Renal pelvis (tissue), 1 donor: ENCODE measurements at regions not wholly inside any gene's neighbourhood (a gene's known extent, or its start where the extent isn't known, plus 50 kb on each side); places are given as distances from the start of the nearest gene placed in this dataset.
"Not testable (repeated sequence)": the region's sequence is repeated elsewhere in the genome, so short reads cannot be mapped to it uniquely, and the experiment has no call there.

ENCODE experiments used
- DNase-seq: peaks from one replicate; pipeline ENCODE4 v3.0.0-alpha.2; 2013

DNA sequence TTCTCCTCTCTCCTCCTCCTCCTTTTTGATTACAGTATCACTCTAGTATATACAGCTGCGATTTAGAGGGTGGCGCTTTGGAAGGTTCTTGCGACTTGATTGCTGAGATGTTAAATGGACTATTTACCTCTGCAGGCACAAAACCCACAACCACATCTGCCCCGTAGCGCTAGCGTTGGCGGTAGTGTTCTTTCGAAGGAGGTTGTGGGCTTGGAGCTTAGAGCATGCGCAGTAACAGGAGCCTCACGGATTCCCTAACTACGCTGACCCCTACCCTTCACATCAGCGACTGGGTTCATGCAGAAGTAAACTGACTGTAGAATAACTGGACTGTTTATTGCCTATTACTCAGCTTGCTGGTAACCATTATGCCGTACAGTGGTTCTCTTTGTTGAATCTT is 58.0 kb downstream of the CGGBP1 start:
- DNase-seq = no peak

DNA sequence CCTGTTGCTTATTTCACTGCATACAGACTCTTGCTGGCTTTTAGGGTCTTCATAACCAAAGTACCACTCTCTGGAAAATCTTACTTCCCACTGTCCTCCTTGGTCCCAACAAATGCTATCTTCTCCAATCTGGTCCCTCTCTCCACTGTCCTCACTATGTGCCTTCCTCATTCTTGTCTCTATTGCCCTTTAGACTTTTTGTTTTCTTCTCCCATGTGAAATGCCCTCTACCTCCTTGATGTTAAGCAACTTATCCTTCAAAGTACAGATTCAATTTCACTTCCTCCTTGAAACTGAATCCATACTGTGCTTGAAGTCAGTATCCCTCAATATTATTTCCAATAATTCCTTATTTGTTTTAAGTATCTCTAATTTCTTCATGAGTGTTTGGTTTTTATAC is 60.8 kb downstream of the CGGBP1 start:
- DNase-seq = no peak

DNA sequence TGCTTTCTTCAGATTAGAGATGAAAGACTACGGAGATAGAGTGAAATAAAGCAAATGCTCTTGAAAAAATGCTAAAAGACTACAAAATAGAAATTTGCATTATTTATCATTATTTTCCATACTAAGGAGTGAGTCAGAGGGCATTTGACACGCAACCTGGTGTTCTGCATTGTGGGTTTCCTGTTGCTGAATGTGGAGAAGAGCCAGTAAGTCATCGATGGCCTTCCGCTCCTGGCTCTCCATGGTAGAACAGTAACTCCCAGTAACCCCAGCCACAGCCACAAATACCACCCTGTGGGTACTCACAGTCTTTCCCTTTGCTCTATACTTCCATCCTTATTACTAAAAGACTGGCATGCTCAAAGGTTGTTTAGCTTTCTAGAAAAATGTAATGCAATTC is 61.5 kb downstream of the CGGBP1 start:
- DNase-seq = no peak

DNA sequence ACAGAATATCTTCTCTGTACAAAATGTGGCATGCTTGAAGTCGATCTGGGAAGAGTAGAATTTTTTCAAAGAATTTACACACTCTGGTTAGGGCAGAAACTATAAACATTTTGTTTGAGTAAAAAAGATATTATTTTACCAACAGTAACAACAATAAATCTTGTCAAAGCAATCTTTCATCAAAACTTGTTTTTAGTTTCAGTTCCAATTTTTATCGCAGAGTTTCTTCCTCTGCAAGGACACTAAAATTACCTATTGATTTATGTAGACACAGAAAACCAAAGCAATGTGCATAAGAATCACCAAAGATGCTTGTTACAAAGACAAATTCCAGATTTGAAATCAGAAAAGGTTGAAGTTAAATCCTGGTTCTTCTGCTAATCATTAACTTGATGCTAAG is 61.9 kb downstream of the CGGBP1 start:
- DNase-seq = no peak

DNA sequence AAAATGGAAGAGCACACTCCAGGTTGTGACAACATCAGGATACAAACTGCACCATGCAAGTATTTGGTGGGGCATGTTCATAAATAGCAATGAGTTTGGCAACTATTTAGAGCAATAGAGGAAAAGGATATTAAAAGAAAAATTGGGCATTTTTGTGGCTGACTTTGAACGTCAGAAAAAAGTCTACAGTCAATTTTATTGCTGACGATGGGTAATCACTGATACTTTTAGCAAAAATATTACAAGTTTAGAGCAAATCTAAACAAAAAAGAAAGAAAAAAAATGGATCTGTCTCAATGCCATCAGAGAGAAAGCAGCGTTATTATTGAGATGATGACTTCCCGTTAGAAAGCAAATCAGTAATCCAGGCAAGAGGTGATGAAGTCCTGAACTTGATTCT is 65.2 kb downstream of the CGGBP1 start:
- DNase-seq = no peak

DNA sequence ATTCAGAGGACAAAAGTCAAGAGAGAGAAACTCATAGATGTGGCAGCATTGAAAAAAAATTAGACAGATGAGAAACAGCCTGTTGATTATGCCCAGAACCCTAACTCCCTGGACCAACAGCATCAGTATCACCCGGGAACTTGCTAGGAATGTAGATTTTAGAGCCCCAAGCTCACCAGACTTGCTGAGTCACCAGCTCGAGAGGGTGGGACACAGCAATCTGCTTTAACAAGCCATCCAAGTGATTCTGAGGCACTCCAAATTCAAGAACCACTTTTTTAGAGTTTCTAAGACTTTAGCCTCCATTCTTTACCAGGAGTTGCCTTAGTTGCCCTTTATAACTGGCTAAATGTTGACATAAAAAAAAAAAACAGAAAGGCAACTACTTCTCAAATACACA is 70.9 kb downstream of the CGGBP1 start:
- no peak for DNase-seq

DNA sequence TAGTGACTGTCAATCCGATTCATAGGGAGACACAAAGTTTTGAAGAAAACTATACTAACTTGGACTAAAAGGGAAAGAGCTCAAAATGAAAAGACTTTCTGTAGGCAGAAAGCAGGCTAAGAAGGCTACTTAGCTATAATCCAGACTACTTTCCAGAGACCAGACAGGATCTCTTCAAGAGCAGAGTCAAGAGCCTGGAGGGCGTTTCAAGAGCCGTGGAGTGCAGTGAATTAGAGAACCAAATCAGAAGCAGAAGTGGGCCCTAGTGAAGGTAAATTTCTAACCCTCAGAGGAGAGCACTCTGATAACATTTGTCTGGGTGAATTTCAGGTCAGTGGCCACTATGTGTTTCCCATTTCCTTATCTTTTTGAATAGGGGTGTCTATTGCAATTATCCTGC is 76.4 kb downstream of the CGGBP1 start:
- no peak for DNase-seq

DNA sequence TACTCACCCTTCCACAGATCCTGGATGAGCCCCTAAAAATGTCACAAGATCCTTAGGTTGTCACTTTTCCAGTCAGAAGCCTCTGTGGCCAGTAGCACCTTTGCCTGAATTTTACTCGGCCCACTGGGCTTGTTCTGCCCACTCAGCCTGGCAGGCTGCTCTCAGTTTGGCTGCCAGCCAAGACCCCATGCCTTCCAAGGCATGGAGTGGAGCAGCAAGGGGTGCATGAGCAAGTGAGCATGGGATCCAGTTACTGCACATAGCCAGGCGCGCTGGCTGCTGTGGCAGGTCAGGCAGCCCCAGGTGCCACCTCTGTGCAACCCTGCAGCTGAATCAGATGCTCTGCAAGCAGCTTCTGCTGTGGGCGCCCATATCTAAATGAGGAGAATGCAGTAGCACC is 79.3 kb downstream of the CGGBP1 start:
- no peak for DNase-seq

DNA sequence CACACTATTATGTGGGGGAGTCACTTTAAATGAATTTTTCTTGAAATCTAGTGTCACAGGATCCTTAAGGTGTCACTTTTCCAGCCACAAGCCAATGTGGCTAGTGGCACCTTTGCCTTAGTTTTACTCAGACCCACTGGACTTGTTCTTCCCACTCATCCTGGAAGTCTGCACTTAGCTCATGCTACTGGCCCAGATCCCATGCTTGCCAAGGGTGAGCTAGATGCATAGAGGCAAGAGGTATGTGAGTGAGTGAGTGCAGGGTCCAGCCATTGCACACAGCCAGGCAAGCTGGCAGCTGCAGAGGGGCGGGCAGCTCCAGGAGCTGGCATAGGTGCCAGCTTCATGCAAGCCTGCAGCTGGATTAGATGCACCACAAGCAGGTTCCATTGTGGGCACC is 81.0 kb downstream of the CGGBP1 start:
- no peak for DNase-seq

DNA sequence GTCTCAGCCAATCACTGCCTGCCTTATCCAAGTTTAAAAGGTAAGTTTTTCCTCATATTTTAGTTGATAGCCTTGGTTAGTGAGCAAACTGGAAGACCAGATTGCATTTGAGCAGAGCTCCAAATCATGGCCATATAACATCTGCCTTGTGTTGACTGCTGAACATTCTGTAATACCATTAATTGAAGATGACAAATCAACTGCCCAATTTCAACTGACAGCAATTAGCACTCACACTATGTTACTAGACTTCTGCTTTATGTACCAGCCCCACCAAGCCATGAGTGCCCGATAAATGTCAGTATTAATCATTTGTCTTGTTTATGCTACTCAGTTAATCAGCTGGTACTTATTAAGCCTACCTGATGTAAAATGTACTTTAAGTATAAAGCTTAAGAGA is 83.1 kb downstream of the CGGBP1 start:
- no peak for DNase-seq

DNA sequence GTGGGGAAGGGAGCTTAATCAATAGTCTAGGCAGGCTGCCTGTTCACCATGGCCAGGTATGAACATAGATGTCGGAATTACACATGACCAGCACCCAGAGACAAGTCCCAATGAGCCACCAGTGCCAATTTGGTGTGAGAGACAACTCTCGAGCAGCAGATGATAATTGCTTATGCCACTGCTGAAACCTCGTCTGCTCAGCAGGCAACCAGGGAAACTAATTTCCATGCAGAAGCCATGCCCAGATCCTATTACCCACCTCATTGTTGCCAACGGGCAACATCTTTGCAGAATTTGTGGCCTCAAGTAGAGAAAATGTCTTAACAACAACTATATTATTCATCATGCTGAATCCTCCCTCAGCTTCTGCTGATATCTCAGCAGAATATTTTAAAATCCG is 84.9 kb downstream of the CGGBP1 start:
- no peak for DNase-seq

DNA sequence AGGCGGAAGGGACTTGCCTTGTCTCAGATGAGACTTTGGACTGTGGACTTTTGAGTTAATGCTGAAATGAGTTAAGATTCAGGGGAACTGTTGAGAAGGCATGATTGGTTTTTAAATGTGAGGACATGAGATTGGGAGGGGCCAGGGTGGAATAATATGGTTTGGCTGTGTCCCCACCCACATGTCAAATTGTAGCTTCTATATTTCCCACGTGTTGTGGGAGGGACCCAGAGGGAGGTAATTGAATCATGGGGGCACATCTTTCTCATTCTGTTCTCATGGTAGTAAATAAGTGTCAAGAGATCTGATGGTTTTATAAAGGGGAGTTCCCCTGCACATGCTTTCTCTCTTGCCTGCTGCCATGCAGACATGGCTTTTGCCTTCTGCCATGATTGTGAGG is 89.2 kb downstream of the CGGBP1 start:
- no peak for DNase-seq

DNA sequence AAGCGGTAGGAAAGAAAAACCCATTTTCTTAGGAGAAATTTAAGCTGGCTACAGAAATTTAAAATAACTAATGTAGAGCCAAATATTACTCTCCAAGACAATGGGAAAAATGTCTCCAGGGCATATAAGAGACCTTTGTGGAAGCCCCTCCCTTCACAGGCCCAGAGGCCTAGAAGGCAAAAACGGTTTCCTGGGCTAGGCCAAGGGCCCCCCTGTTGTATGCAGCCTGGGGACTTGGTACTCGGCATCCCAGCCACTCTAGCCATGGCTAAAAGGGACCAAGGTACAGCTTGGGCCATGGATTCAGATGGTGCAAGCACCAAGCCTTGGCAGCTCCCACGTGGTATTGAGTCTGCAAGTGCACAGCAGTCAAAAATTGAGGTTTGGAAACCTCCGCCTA is 90.1 kb downstream of the CGGBP1 start:
- no peak for DNase-seq

DNA sequence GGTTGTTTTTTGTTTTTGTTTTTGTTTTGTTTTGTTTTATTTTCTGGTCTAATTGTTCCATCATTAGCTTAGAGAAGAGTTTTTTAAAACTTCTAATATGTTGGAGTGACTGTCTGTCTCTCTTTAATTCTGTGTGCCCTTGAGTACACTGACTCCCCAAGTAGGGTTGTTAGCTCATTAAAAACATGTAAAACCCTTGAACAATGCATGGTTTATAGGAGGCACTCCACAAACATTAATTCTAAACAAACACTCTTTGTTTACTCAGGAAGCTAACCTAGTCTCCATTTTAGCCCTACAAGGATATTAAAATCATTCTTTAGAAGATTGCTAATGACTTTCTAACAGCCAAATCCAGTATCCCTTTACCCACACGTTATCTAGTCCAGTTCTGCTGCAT is 100.5 kb downstream of the CGGBP1 start:
- DNase-seq = no peak

DNA sequence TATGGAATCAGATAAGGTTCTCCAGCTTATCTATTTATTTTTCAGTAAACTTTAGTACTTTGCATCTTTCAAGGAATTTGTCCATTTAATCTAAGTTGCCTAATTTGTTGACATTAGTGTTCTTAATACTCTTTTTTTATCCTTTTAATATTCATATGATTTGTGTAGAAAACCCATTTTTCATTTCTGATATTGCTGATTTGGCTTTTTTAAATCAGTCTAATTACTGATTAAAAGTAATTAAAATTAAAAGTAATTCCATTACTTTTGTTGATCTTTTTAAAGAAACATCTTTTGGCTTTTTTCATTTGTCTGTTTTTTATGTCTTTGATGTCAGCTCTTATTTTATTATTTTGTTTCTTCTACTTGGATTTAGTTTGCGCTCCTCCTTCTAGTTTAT is 101.2 kb downstream of the CGGBP1 start:
- DNase-seq = no peak

DNA sequence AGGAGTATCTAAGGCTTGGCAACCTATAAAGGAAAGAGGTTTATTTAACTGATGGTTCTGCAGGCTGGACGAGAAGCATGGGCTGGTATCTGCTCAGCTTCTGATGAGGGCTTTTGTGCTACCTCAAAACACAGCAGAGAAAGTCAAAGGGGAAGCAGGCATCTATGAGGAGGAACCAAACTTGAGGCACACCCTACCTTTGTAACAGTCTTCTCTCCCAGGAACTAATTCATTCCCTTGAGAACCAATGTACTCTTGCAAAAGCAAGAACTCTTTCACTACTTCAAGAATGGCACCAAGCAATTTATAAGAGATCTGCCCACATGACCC is 109.0 kb downstream of the CGGBP1 start:
- DNase-seq = no peak

DNA sequence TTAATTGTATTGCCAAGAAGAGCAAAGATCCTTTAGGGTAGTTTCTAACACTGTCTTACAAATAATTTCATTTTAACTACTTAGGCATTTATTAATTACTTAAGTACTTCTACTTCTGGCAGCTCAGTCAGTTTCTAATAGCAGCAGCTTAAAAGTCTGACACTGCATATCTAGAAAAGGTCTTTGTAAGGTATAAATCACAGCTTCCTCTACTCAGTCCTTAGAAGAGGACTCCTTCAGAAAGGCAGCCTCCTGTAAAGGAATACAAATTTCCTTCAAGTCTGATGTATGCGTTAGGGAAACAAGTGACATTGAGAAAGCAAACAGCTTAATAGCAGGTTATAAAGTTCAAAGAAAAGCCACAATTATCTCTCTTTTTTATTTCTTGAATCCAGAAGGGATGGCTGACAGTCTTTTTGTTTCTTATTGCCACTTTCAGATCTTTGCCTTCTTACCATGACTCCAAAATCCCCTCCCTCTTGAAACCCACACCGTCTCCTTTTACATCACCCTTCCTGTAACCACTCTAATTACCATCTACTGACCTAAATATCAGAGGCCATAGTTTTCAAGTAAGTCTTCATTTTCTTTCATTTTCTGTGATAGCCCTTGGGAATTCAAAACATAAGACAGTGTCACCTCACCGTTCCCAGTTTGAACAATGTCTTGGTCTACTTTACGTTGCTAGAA is 109.5 kb downstream of the CGGBP1 start:
- DNase-seq = no peak

DNA sequence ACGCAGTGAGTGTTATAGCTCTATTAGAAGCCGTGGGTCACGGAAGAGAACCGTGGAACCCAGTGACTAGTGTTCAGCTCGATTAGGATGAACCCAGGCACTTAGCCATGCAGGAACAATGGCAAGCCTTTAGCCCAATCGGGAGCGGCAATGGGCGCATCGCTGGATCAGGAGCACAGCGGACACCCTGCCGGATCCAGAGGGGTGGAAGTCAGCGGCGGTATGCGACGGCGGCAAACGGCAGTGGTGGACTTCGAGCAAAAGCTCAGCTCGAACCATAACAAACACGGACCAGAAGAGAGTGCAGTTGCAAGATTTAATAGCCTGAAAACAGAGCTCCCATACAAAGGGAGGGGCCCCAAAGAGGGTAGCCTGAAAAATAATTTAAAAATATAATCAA is 112.8 kb downstream of the CGGBP1 start:
- DNase-seq = not testable (repeated sequence)

DNA sequence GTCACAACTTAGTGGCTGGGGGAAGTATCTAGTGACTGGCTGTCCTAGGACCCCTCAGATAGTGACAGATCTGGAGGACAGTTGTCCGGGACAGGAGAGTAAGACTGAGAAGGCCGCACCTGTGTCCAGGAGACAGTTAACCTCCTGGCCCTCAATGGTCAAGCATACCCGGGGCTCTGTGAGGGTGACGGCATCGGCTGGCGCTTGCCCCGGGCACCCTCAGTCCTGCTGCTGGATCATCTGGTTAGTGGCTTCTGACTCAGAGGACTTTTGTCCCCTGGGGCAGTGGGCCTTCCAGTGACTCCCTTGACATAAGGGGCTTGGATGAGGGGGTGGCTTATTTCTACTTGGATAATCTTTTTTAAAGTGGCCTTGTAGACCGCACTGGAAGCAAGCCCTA is 116.5 kb downstream of the CGGBP1 start:
- not testable (repeated sequence) for DNase-seq

DNA sequence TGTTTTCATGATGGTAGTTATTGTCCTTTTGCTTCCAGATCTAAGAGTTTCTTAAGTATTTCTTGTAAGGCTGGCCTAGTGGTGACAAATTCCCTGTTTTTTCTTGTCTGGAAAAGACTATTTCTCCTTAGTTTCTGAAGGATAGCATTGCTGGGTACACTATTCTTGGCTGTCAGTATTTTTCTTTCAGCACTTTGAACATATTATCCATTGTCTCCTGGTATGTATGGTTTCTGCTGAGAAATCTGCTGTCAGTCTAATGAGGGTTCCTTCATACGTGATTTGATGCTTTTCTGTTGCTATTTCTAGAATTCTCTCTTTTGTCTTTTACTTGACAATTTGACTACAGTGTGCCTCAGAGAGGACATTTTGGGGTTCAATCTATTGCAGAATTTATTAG is 134.3 kb downstream of the CGGBP1 start:
- DNase-seq = no peak

DNA sequence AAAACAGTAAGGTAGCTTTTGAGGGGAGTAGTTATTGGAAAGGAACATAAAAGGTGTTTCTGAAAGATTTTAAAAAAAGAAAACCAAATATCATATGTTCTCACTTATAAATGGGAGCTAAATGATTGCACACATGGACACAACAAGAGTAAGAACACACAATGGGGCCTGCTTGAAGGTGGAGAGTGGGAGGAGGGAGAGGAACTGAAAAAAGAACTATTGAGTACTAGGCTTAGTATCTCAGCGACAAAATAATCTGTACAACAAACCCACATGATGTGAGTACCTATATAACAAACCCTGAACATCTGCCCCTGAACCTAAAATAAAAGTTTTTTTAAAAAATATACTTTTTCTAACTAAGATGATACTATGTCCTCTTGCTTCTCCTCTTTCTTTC is 138.3 kb downstream of the CGGBP1 start:
- no peak for DNase-seq

DNA sequence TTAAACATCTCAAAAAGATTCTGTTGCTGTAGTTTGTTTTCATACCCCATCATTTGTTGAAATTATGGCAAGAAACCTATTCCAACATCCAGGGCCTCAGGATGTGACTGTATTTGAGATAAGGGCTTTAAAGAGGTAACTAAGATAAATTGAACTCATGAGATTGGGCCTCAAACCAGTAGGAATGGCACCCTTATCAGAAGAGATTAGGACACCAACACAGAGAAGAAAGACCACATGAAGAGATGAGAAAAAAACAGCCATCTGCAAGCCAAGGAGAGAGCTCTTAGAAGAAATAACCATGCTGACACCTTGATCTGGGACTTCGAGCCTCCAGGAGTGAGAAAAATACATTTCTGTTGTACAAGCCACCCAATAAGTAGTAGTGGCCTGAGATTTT is 157.7 kb downstream of the CGGBP1 start:
- no peak for DNase-seq

DNA sequence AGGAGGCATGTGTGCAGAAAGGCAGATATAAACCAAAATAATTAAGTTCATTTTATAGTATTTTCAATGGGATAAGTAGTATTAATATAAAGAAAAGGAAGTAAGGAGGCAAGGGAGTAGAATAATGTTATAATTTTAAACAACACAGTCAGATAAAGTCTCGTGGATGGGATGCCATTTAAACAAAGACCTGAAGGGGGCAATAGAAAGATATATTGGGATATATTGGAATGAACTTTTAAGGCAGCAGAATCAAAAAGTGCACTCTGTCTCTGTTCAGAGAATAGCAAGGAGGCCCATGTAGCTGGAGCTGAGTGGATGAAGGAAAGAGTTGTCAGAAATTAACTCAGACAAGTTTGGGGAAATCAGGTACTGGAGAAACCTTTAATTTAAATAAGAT is 158.7 kb downstream of the CGGBP1 start:
- no peak for DNase-seq

DNA sequence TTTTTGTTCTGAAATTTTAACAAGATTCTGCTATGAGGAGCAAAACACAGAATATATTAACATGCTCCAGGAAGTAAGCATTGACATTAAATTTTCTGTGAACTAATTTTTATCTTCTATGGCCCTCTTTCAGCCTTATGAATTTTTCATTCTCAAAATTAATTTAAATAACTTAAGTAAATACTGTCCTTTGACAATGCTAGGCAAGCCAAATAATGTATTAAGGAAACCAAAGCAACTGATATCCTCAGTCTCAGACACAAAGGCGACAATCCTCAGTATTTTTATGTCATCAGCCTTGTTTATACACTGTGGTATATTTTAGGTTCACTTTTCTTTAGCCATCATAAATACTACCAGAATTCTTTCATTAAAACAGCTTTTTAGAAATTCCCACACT is 159.8 kb downstream of the CGGBP1 start:
- DNase-seq = no peak

DNA sequence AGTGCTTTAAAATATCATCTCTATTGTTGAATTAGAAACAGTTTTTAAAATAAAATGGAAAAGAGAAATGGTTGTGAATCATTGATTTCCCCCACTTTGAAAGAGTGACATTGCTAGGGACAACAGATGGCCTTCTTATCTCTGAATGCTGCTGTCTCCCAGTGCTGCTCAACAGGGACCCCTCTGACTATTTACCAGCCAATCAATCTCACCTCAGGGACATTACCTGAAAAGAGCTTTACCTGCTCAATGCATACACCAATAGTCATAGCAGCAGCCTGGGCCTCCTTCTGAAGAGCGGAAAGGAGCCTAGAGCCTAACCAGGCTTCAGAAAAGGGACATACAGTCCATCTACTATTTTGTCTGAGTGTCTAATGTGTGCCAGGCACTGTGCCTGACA is 162.8 kb downstream of the CGGBP1 start:
- no peak for DNase-seq
